ENCODE measurements at regions not wholly inside any gene's neighbourhood (a gene's known extent, or its start where the extent isn't known, plus 50 kb on each side); places are given as distances from the start of the nearest gene placed in this dataset.

DNA sequence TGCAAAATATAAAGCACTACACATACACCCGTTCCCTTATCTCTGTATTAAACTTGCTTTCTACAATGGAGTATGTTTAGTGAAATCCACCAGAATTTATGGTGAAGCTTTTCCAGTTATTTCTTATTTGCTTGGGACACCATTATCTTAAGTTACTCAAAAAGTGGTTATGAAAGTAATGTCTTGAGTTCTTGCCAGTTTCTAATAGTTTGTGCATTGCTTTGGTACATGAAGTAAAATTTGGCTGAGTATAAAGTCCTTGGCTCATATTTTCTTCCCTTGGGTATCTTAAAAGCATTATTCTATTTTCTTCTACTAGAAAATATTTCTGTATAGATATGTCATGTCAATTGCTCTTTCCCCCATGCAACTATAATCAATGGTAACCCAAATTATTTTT, 85.2 kb downstream of the POLR1F start:
- Histone ChIP-seq H3K36me3 (no peaks in the 10 kb centered on the region), H3K27ac (no peak overlapping the region), H3K27me3 (no peaks in the 10 kb centered on the region), H3K4me3 (no peak overlapping the region), H3K9me3 (peaks cover 0 to 3% of the 10 kb centered on the region in 2 donors), H3K4me1 (no peaks in the 10 kb centered on the region)
- intact Hi-C loops (cut with DNase I; ENCODE audit: low total_unique reads) = no loop called here
- no peak for DNase-seq (ENCODE audit: low spot score in 2 of 2)
- TF ChIP-seq POLR2AphosphoS5 (IDR thresholded peaks at IDR 0.05) (no peak), POLR2A (IDR thresholded peaks at IDR 0.05) (no peak)
- TF ChIP-seq, protein P1, sequence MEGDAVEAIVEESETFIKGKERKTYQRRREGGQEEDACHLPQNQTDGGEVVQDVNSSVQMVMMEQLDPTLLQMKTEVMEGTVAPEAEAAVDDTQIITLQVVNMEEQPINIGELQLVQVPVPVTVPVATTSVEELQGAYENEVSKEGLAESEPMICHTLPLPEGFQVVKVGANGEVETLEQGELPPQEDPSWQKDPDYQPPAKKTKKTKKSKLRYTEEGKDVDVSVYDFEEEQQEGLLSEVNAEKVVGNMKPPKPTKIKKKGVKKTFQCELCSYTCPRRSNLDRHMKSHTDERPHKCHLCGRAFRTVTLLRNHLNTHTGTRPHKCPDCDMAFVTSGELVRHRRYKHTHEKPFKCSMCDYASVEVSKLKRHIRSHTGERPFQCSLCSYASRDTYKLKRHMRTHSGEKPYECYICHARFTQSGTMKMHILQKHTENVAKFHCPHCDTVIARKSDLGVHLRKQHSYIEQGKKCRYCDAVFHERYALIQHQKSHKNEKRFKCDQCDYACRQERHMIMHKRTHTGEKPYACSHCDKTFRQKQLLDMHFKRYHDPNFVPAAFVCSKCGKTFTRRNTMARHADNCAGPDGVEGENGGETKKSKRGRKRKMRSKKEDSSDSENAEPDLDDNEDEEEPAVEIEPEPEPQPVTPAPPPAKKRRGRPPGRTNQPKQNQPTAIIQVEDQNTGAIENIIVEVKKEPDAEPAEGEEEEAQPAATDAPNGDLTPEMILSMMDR (IDR thresholded peaks at IDR 0.05) = no peak

DNA sequence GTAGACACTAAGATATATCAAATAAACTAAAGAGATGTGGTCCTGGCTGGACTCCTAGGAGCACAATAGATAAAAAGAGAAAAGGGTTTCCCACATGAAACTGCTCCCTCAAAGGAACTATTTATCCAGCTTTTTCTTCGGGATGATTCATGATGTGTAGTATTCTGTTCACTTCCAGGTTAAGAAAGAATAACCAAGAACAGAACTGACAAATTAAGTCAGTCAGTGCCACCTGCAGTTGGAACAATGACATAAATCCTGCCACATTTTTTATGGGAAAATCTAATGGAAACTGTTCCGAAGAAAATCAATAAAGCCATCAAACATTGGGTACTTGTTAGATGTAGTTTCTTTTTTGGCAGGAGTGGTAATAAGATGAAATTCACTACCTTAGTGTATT, 87.1 kb downstream of the POLR1F start:
- Histone ChIP-seq H3K27ac (no peak overlapping the region), H3K4me3 (no peak overlapping the region), H3K27me3 (no peaks in the 10 kb centered on the region), H3K36me3 (no peaks in the 10 kb centered on the region), H3K4me1 (no peaks in the 10 kb centered on the region), H3K9me3 (peaks cover 0 to 3% of the 10 kb centered on the region in 2 donors)
- intact Hi-C loops (cut with DNase I; ENCODE audit: low total_unique reads) = no loop called here
- no peak for DNase-seq (ENCODE audit: low spot score in 2 of 2)
- TF ChIP-seq POLR2AphosphoS5 (IDR thresholded peaks at IDR 0.05) (no peak), POLR2A (IDR thresholded peaks at IDR 0.05) (no peak)
- TF ChIP-seq, protein P1 (IDR thresholded peaks at IDR 0.05) = no peak

DNA sequence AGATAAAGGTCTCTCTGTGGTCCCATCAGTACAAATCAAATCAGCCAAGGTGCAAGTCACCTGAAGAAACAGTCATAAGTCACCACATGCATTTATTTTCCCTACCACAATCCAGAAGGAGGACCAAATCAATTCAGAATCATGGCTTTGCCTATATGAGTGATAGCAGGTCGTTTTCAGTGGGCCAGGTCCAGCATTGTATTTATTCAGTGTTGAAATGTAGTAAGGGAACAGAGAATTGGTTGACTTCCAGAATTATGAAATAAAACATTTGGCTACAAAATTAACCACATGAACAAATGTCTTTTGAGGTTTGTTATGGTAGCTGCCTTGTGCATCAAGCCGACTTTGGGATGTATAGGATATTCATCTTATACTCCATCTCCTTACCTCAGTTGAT, 88.4 kb downstream of the POLR1F start:
- Histone ChIP-seq H3K27me3 (no peaks in the 10 kb centered on the region), H3K27ac (no peak overlapping the region), H3K4me3 (no peak overlapping the region), H3K4me1 (no peaks in the 10 kb centered on the region), H3K9me3 (peaks cover 0 to 3% of the 10 kb centered on the region in 2 donors), H3K36me3 (no peaks in the 10 kb centered on the region)
- TF ChIP-seq POLR2A (IDR thresholded peaks at IDR 0.05) = no peak
- TF ChIP-seq POLR2AphosphoS5 (IDR thresholded peaks at IDR 0.05) = no peak
- TF ChIP-seq, protein P1 (IDR thresholded peaks at IDR 0.05) = no peak
- no peak for DNase-seq (ENCODE audit: low spot score in 2 of 2)
- intact Hi-C loops (cut with DNase I; ENCODE audit: low total_unique reads) = no loop called here

DNA sequence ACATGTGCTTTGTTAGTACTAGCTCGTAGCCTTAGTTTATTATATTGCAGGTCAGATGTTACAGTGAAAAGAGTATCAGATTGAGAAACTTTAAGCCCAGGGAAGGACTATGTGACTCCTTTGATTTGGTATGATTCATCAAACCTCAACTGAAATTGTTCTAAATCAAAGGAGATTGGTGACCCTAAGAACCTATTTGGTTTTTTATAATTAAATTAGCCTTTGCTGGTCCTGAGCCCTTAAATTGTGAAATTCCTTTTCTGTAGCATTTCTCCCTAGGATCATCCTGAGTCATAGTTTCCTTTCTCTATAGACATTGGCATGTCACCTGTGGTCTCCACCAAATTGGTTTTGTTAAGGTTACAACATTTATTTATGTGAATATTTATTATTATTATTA, 89.7 kb downstream of the POLR1F start:
- Histone ChIP-seq H3K36me3 (no peaks in the 10 kb centered on the region), H3K27me3 (no peaks in the 10 kb centered on the region), H3K9me3 (no peaks in the 10 kb centered on the region), H3K4me1 (no peaks in the 10 kb centered on the region), H3K4me3 (no peak overlapping the region), H3K27ac (no peak overlapping the region)
- TF ChIP-seq POLR2A (IDR thresholded peaks at IDR 0.05) (no peak), POLR2AphosphoS5 (IDR thresholded peaks at IDR 0.05) (no peak)
- TF ChIP-seq, protein P1 (IDR thresholded peaks at IDR 0.05) = no peak
- DNase-seq (ENCODE audit: low spot score in 2 of 2) = no peak
- intact Hi-C loops (cut with DNase I; ENCODE audit: low total_unique reads) = no loop called here

DNA sequence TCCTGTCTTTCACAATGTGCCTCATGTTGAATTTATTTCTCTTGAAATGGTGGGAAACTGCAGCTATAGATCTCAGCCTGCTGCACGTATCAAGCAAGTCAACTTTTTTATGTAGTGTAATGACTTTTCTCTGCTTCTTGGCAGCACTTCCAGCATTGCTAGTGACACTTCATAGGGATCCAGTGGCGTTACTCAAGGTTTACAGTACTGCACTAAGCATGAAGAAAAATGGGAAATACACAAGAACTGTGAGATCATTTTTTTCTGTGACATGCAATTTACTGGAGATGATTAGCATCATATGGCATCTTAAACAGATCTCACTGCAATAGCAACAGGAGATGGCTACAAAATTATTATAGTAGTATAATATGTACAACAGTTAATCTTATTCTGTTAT, 90.9 kb downstream of the POLR1F start:
- H3K27me3 ChIP-seq = no peaks in the 10 kb centered on the region
- no peaks in the 10 kb centered on the region for H3K36me3 ChIP-seq
- H3K27ac ChIP-seq = no peak overlapping the region
- no peak overlapping the region for H3K4me3 ChIP-seq
- no peaks in the 10 kb centered on the region for H3K9me3 ChIP-seq
- H3K4me1 ChIP-seq = no peaks in the 10 kb centered on the region
- no peak for DNase-seq (ENCODE audit: low spot score in 2 of 2)
- TF ChIP-seq, protein P1 (IDR thresholded peaks at IDR 0.05) = no peak
- no peak for TF ChIP-seq POLR2AphosphoS5 (IDR thresholded peaks at IDR 0.05)
- TF ChIP-seq POLR2A (IDR thresholded peaks at IDR 0.05) = no peak
- intact Hi-C loops (cut with DNase I; ENCODE audit: low total_unique reads) = no loop called here

Data from breast epithelium (tissue), 4 donors.